ENCODE measurements at regions not wholly inside any gene's neighbourhood (a gene's known extent, or its start where the extent isn't known, plus 50 kb on each side); places are given as distances from the start of the nearest gene placed in this dataset.

DNA sequence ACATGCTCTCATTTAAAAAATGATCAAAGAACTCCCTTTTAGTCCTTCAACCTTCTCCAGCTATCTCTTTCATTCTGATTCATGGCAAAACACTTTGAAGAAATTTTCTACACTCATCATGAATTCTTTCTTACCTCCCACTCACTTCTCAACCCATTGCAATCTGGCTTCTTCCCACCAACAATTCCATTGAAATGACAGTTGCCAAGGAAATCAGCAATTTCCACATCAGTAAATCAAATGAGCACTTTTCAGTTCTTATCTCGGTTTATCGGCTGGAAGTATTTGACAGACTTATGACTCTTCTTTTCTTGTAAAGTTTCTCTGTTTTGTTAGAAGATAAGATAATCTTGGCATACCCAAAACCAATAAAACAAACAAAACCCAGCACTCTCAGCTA lies 99.1 kb upstream of the CACNA2D1 start:
- no peaks in the 10 kb centered on the region for H3F3A ChIP-seq (ENCODE audit: insufficient read depth, low read length)
- TF ChIP-seq EZH2phosphoT487 (IDR thresholded peaks at IDR 0.05; ENCODE audit: low read length) (no peak), EZH2 (optimal IDR thresholded peaks at IDR 0.05; ENCODE audit: low read depth, low read length) (no peak)
- TF ChIP-seq, protein P1, sequence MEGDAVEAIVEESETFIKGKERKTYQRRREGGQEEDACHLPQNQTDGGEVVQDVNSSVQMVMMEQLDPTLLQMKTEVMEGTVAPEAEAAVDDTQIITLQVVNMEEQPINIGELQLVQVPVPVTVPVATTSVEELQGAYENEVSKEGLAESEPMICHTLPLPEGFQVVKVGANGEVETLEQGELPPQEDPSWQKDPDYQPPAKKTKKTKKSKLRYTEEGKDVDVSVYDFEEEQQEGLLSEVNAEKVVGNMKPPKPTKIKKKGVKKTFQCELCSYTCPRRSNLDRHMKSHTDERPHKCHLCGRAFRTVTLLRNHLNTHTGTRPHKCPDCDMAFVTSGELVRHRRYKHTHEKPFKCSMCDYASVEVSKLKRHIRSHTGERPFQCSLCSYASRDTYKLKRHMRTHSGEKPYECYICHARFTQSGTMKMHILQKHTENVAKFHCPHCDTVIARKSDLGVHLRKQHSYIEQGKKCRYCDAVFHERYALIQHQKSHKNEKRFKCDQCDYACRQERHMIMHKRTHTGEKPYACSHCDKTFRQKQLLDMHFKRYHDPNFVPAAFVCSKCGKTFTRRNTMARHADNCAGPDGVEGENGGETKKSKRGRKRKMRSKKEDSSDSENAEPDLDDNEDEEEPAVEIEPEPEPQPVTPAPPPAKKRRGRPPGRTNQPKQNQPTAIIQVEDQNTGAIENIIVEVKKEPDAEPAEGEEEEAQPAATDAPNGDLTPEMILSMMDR (IDR thresholded peaks at IDR 0.05; ENCODE audit: low read length): no peak
- H3K9me3 ChIP-seq (replicated peaks; ENCODE audit: insufficient read depth, low read length): no peaks in the 10 kb centered on the region
- no peak overlapping the region for H3K9ac ChIP-seq (ENCODE audit: low read length)
- H3K9me2 ChIP-seq (replicated peaks; ENCODE audit: insufficient read depth, low read length): no peaks in the 10 kb centered on the region
- H2AFZ ChIP-seq (ENCODE audit: low read length): no peak overlapping the region
- no peak for DNase-seq
- H4K20me1 ChIP-seq (ENCODE audit: insufficient read depth, low read length): no peaks in the 10 kb centered on the region
- H3K79me2 ChIP-seq (ENCODE audit: low read length): no peaks in the 10 kb centered on the region
- H3K4me1 ChIP-seq (ENCODE audit: low read length): no peaks in the 10 kb centered on the region
- no peak overlapping the region for H3K4me3 ChIP-seq (ENCODE audit: low read length)
- no peak overlapping the region for H3K27ac ChIP-seq (ENCODE audit: low read length)
- H3K36me3 ChIP-seq (replicated peaks; ENCODE audit: insufficient read depth, low read length): no peaks in the 10 kb centered on the region
- no peaks in the 10 kb centered on the region for H3K27me3 ChIP-seq (replicated peaks; ENCODE audit: insufficient read depth, low read length)
- H3K4me2 ChIP-seq (ENCODE audit: low read depth, low read length): no peak overlapping the region

DNA sequence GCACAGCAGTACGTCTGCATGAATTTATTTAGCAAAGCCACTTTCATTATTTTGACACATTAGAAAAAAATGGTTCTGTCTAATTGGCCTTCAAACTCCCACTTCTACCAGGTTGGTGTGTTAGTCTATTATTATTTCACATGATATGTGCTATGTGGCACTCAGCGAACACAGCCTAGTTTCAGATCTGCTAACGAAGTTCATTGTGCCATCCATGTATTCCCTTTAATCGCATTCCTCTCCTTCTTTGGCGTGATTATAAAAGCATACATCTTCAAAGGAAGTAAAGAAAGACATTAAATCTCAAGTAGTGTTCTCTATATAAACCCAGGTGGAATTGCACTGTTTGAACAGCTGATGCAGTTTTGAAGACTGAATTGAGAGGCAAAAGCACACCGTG lies 96.4 kb upstream of the CACNA2D1 start:
- Histone ChIP-seq H3K4me3 (ENCODE audit: low read length) (no peak overlapping the region), H3K4me2 (ENCODE audit: low read depth, low read length) (no peak overlapping the region), H3K79me2 (ENCODE audit: low read length) (no peaks in the 10 kb centered on the region), H3K36me3 (replicated peaks; ENCODE audit: insufficient read depth, low read length) (no peaks in the 10 kb centered on the region), H2AFZ (ENCODE audit: low read length) (no peak overlapping the region), H3K27me3 (replicated peaks; ENCODE audit: insufficient read depth, low read length) (no peaks in the 10 kb centered on the region), H3F3A (ENCODE audit: insufficient read depth, low read length) (no peaks in the 10 kb centered on the region), H4K20me1 (ENCODE audit: insufficient read depth, low read length) (no peaks in the 10 kb centered on the region), H3K9me2 (replicated peaks; ENCODE audit: insufficient read depth, low read length) (no peaks in the 10 kb centered on the region), H3K9me3 (replicated peaks; ENCODE audit: insufficient read depth, low read length) (no peaks in the 10 kb centered on the region), H3K27ac (ENCODE audit: low read length) (no peak overlapping the region), H3K9ac (ENCODE audit: low read length) (no peak overlapping the region), H3K4me1 (ENCODE audit: low read length) (no peaks in the 10 kb centered on the region)
- no peak for TF ChIP-seq EZH2phosphoT487 (IDR thresholded peaks at IDR 0.05; ENCODE audit: low read length)
- TF ChIP-seq, protein P1 (IDR thresholded peaks at IDR 0.05; ENCODE audit: low read length): no peak
- TF ChIP-seq EZH2 (optimal IDR thresholded peaks at IDR 0.05; ENCODE audit: low read depth, low read length): no peak
- DNase-seq: no peak

DNA sequence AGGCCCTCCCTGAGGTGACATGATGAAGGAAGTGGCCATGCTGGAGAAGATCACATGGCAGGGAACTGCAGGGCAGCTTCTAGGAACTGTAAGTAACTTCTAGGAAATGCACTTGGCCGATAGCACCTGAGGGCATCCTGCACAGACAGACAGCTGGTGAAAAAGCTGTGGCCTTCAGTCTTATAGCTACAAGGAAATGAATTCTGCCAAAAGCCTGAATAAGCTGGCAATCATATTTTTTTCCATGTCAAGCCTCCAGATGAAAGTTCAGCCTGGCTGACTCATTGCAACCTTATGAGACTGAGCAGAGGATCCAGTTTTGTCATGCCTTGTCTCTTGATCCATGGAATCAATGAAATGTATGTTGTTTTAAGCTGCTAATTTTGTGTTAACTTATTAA lies 91.1 kb upstream of the CACNA2D1 start:
- no peak overlapping the region for H3K9ac ChIP-seq (ENCODE audit: low read length)
- H3K27me3 ChIP-seq (replicated peaks; ENCODE audit: insufficient read depth, low read length): no peaks in the 10 kb centered on the region
- H3F3A ChIP-seq (ENCODE audit: insufficient read depth, low read length): no peaks in the 10 kb centered on the region
- no peaks in the 10 kb centered on the region for H3K36me3 ChIP-seq (replicated peaks; ENCODE audit: insufficient read depth, low read length)
- H3K4me3 ChIP-seq (ENCODE audit: low read length): no peak overlapping the region
- no peaks in the 10 kb centered on the region for H3K9me3 ChIP-seq (replicated peaks; ENCODE audit: insufficient read depth, low read length)
- H3K27ac ChIP-seq (ENCODE audit: low read length): no peak overlapping the region
- TF ChIP-seq, protein P1 (IDR thresholded peaks at IDR 0.05; ENCODE audit: low read length): no peak
- no peak overlapping the region for H2AFZ ChIP-seq (ENCODE audit: low read length)
- no peaks in the 10 kb centered on the region for H3K79me2 ChIP-seq (ENCODE audit: low read length)
- H4K20me1 ChIP-seq (ENCODE audit: insufficient read depth, low read length): no peaks in the 10 kb centered on the region
- no peak overlapping the region for H3K4me2 ChIP-seq (ENCODE audit: low read depth, low read length)
- no peaks in the 10 kb centered on the region for H3K4me1 ChIP-seq (ENCODE audit: low read length)
- DNase-seq: no peak
- H3K9me2 ChIP-seq (replicated peaks; ENCODE audit: insufficient read depth, low read length): no peaks in the 10 kb centered on the region

DNA sequence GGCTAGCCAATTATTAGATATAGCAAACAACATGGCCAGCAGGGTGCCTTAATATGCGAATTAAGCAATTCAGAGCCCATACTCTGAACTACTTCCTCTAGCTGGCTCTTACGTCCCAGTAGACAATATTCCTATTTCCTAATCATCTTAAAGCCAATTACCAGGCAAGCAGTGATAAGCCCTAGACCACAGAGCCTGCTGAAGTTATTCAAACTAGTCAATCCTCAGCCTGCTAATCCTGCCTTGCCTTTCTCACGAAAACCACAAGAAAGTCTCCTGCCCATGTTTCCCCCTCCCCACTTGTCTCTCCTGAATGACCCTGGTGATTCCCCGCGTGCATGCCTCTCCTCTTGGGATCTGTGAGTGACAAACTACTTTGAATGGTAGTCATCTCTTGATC lies 86.8 kb upstream of the CACNA2D1 start:
- H3K9me3 ChIP-seq (replicated peaks; ENCODE audit: insufficient read depth, low read length): no peaks in the 10 kb centered on the region
- H3K9me2 ChIP-seq (replicated peaks; ENCODE audit: insufficient read depth, low read length): no peaks in the 10 kb centered on the region
- H3K27me3 ChIP-seq (replicated peaks; ENCODE audit: insufficient read depth, low read length): no peaks in the 10 kb centered on the region
- H3K4me2 ChIP-seq (ENCODE audit: low read depth, low read length): no peak overlapping the region
- no peaks in the 10 kb centered on the region for H3K36me3 ChIP-seq (replicated peaks; ENCODE audit: insufficient read depth, low read length)
- no peaks in the 10 kb centered on the region for H3F3A ChIP-seq (ENCODE audit: insufficient read depth, low read length)
- no peaks in the 10 kb centered on the region for H4K20me1 ChIP-seq (ENCODE audit: insufficient read depth, low read length)
- no peak for TF ChIP-seq EZH2phosphoT487 (IDR thresholded peaks at IDR 0.05; ENCODE audit: low read length)
- TF ChIP-seq, protein P1 (IDR thresholded peaks at IDR 0.05; ENCODE audit: low read length): no peak
- no peak for TF ChIP-seq EZH2 (optimal IDR thresholded peaks at IDR 0.05; ENCODE audit: low read depth, low read length)
- no peaks in the 10 kb centered on the region for H3K4me1 ChIP-seq (ENCODE audit: low read length)
- H2AFZ ChIP-seq (ENCODE audit: low read length): no peak overlapping the region
- no peak overlapping the region for H3K4me3 ChIP-seq (ENCODE audit: low read length)
- H3K27ac ChIP-seq (ENCODE audit: low read length): no peak overlapping the region
- H3K79me2 ChIP-seq (ENCODE audit: low read length): no peaks in the 10 kb centered on the region
- H3K9ac ChIP-seq (ENCODE audit: low read length): no peak overlapping the region
- DNase-seq: no peak

Data from MM.1S (cell line).